GM12878 (cell line): ENCODE measurements at regions not wholly inside any gene's neighbourhood (a gene's known extent, or its start where the extent isn't known, plus 50 kb on each side); places are given as distances from the start of the nearest gene placed in this dataset.

ENCODE experiments used
- ATF3 ChIP-seq: IDR thresholded peaks from 2 replicates; pipeline ENCODE4 v1.6.1; 2011; ENCODE audit warnings: low read depth, mild to moderate bottlenecking, low read length, moderate library complexity, borderline replicate concordance; ENCODE audit errors: extremely low read depth
- NFYB ChIP-seq: IDR thresholded peaks from 2 replicates; pipeline ENCODE4 v1.6.1; 2011; ENCODE audit warnings: low read depth, mild to moderate bottlenecking, low read length, improper control_type of control experiment, moderate library complexity; ENCODE audit not compliant: insufficient read depth
- POLR2A ChIP-seq: IDR thresholded peaks from 2 replicates; pipeline ENCODE4 v1.6.1; 2011; ENCODE audit warnings: low read depth, mild to moderate bottlenecking, low read length
- REST ChIP-seq: IDR thresholded peaks from 2 replicates; pipeline ENCODE4 v1.6.1; 2012; ENCODE audit warnings: mild to moderate bottlenecking, low read depth, low read length

DNA sequence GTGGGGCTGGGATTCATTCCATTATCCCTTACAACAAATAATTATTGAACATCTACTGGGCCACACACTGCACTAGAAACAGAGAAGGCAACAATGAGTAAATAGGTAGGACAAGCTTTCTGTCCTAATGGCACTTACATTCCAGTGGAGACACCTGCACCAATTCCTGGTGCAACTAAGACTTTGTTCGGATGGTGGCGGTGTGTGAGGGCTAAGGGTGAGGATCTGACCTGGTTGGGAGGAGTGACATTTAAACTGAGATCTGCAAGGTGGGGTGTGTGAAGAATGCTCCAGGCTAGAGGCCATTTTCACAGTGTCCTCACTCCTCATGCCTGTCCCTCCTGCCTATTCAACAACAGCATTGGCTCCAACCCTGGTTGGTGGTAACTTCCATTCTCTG lies 510.0 kb downstream of the XYLT1 start:
- no peak for TF ChIP-seq NFYB
- no peak for TF ChIP-seq ATF3
- TF ChIP-seq POLR2A = no peak
- no peak for TF ChIP-seq REST
